Activated CD8-positive, alpha-beta memory T cell treated with anti-CD3 and anti-CD28 coated beads, Interleukin-2, amount 50 U/mL, for 4 hours (primary cell): ENCODE measurements at regions not wholly inside any gene's neighbourhood (a gene's known extent, or its start where the extent isn't known, plus 50 kb on each side); places are given as distances from the start of the nearest gene placed in this dataset.
"Not testable (repeated sequence)": the region's sequence is repeated elsewhere in the genome, so short reads cannot be mapped to it uniquely, and the experiment has no call there.

Experiments
- DNase-seq: peaks from one replicate; pipeline ENCODE4 v3.0.0-alpha.2; 2020

DNA sequence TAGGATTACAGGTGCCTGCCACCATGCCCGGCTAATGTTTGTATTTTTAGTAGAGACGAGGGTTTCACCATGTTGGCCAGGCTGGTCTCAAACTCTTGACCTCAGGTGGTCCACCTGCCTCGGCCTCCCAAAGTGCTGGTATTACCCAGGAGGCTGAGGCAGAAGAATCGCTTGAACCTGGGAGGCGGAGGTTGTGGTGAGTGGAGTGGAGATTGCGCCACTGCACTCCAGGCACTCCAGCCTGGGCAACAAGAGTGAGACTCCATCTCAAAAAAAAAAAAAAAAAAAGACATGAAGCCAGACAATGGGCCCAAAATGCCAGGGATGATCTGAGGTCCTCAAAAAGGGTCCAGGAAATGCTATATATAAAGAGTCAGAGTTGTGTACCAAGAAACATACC lies 392.9 kb downstream of the SEC14L1 start:
- not testable (repeated sequence) for DNase-seq

GRCh38 chr17:77534137-77534536 lies 393.4 kb downstream of the SEC14L1 start:
- DNase-seq, result no peak

DNA sequence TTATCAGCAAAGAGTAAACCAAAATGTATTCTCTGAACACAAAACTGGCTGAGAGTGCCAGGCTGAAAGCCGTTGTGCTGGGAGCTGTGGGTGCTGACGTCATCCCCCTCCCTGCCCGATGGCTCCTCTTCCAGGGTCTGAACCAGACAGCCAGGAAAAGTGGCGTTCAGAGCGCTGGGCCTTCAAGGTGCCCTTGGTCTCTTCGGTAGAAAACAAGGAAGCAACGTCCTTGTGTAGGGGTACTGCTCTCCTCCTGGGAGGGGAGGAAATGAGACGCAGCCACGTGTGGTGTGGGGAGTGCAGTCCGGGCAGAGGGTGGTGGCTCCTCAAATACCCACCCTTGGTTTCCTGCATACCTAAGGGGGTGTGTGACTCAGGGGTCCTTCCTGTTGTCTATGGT lies 394.7 kb downstream of the SEC14L1 start:
- DNase-seq, result no peak

- no peak for DNase-seq
These were observed 395.1 kb downstream of the SEC14L1 start for GRCh38 chr17:77535892-77536291.

DNA sequence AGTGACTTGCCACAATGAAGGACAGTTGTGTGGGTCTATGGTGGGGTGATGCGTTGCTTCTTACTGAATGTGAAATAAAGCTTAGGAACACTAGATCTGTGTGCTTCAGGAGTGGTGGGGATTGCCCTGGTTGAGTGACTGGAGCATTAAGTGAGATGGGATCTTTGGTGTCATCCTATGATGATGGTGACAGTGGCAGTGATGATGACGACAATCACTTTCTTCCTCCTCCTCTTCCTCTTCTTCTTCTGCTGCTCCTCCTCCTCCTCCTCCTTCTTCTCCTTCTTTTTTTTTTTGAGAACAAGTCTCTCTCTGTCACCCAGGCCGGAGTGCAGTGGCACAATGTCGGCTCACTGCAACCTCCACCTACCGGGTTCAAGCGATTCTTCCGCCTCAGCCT lies 396.8 kb downstream of the SEC14L1 start:
- no peak for DNase-seq

- DNase-seq, result no peak
These were observed 399.8 kb downstream of the SEC14L1 start for GRCh38 chr17:77540531-77540930.

- no peak for DNase-seq
These were observed 400.2 kb downstream of the SEC14L1 start for GRCh38 chr17:77540975-77541374.

GRCh38 chr17:77542011-77542410 lies 401.2 kb downstream of the SEC14L1 start:
- DNase-seq, result no peak

GRCh38 chr17:77542551-77543490 lies 402.1 kb downstream of the SEC14L1 start:
- peak; percentile 56 for DNase-seq

DNA sequence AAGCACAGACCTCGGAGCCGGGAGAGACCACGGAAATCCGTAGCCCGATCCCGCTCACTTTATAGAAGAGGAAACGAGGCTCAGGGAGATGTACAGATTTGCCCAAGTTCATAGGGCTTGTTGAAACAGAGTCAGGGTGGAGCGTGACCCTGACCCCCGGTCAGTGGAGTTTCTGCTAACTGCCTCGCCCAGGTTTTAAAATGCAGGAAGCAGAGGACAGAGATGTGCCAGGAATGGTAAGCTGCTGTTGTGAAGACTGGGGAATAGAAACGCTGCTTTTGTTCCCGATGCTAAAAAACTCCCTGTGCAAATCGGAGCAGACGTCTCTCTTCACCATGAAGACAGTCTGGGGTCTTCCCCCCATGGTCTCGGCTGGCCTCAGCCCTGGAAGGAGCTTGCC lies 403.0 kb downstream of the SEC14L1 start:
- DNase-seq, result no peak

DNA sequence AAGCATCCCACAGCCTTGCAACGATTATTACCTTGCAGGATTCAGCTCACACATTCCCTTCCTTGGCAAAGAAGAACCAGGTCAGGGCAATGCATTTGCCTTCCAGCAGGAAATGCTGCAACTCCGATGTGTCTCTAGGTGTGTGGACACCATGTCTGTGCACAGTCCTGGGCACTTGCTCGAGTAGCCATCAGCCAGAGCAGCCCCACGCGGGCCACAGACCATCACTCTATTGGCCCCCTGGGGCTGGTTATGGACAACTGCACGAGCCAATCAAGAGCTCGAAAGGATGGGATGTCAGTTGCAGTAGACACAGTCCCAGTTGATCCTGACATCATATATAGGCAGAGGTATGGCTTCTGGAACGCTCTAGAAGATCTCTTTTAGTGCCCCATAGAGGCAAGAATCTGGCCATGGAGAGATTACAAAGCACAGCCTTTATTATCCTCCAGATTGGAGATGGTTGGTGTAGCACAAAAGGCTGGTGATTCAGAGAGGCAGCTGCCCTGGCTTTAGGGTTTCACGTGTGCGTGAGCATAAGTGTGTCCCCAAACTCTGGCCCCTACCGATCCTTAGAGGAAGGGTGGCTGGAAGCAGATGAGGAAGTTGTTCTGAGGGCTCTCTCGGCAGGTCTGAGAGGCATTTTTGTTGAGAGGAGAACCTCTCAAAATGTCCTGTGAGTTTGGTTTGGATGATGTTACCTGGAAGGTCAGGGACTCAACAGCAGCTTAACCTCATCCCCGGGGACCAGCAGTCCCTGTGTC lies 403.8 kb downstream of the SEC14L1 start:
- DNase-seq, result no peak

DNA sequence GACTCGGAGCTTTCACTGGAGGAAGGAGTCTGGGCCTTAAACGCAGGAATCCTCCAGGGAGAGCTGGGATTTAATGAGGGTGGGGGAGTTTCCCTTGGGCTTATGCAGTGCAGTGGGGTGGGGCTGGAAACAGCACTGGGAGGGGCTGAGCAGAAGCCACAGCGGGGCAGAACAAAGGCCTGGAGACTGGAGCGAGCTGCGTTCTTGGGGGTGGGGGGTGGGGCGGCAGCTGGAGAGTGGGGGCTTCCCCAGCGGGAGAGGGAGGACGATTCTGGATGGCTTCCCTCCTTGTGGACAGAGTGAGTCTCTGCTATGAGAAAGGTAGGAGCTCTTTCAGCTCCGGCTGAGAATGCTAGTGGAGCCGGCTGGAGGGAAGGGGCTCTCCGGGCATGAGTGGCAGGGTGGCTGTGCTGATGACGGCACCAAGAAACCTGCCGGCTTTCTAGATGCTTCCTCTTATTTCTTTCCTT lies 406.0 kb downstream of the SEC14L1 start:
- DNase-seq, result no peak

DNA sequence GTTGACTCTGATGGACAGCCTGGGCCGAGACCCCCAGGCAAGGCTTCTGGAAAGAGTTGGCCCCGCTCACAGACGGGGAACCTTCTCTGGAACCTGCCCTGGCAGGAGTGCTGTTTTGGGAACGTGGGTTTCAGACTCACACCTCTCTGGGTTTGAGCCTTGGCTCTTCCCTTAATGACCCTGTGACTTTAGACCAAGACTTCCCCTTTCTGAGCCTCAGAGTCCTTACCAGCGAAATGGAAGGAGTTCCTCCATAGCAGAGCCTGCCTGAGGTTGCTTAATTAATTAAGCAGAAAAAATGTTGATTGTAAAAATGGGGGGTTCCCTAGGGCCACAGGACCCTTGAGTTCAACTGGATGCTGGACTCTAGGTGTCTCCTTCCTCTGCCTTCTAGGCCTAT lies 408.2 kb downstream of the SEC14L1 start:
- no peak for DNase-seq

DNA sequence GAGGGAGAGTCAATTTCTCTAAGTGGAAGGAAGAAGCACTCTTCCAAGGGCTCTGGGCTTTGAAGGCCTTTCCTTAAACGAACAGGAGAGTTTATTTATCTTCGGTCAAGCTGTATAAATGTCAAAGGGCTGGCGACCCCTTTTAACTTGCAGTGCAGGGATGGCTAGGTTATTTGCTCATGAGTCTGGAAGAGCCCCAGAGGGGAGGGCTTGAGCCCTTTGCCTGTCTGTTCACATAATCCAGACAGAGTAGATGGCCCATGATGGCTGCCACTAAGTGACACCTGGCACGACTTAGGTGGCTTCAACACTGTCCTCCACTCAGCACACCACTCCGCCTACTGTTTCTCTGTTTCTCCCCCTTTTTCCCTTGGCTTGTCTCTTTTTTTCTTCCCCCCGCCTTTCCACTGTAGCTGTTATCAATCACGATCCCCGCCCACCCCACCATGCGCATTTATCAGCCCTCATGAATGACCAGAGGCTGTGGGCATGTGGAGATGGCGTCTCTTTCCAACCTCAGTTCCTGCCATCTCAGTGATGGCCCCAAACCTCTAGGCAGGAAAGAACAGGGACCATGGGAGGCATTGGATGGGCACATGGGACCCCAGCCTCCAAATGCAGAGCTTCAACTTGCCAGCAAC lies 408.7 kb upstream of the TNRC6C start:
- DNase-seq, result no peak

DNA sequence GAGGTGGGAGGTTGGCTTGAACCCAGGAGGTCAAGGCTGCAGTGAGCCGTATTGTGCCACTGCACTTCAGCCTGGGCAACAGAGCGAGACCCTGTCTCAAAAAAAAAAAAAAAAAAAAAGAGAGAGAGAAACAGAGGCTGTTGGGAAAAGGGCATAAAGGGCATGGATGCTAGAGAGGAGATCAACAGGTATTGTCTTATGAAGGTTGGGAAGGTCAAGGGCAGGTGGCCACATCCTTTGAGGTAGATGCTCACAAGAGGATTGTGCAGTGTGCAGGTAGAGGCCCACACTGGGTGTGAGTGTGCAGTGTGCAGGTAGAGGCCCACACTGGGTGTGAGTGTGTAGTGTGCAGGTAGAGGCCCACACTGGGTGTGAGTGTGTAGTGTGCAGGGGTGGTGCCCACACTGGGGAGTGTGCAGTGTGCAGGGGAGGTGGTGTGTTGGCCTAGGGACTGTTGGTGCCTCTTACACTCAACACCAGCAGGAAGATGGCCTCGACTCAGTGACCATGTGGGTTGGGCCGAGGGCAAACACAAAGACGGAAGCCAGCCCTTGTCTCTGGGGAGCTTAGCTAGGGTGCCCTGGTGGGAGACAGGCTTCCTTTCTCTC lies 404.9 kb upstream of the TNRC6C start:
- no peak for DNase-seq

DNA sequence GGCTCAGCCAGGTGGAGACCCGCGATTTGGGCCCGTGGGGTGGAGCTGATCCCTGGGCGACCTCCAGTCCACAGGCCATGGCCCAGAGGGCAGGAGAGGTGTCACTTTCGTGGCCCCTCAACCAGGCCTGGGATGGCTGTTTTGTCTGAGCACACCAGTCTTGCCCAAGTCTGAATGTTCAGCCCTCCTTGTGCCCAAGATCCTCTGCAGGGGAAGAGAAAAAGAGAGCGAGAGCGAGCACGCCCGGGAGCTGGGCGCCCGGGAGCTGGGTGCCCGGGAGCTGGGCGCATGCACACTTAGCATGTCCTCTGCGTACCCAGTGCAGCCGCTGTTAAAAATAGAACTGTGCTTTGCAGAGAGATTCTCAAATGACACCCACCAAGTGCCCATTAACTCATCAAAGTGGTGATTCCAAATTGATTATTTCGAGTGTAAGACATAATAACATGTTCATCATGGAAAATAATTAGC lies 403.3 kb upstream of the TNRC6C start:
- no peak for DNase-seq

DNA sequence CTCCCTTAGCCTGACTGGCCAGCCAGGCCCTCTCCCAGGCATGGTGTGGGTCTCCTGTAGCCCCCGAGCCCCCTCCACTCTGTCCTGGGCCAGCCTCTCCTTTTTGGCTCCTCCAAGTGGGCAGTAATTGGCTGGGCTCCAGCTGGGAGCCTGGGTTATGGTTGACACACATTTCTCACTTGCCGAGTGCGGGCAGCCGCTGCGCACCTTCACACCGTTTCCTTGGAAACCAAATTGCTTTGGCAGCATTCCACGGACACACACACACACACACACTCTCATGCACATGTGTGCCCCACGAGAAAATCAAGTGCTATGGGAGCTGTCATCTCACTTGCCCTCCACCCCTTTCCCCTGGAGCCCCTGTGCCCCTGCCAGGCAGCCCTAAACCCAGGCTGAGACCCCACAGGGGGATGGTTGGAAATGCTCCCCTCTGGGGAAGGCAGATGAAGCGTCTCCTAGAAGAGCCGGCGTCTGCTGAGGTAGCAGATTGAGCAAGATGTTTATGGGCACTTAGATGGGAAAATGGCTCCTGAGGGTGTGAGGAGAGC lies 402.7 kb upstream of the TNRC6C start:
- no peak for DNase-seq

- DNase-seq, result no peak
These were observed 402.0 kb upstream of the TNRC6C start for GRCh38 chr17:77556383-77557061.

GRCh38 chr17:77558846-77559626 lies 399.5 kb upstream of the TNRC6C start:
- DNase-seq, result no peak

DNA sequence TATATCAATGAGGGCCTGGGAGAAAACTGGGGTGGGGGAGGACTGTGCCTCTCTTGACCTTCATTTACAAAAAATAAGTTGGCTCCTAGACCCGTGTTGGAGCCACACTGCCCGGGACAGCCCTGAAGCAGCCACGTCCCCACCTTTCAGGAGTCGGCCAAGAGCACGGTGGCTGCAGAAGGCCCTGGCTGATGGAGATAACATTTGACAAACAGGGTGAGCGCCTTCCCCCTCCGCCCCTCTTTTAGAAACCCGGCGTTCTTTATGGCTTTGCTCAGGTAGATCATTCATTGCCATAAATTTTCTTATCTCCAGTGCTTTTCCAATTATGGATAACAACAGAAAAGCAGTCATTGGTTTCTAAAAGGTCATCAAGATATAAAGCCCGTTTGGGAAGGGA lies 398.1 kb upstream of the TNRC6C start:
- DNase-seq, result no peak

GRCh38 chr17:77560841-77561240 lies 397.7 kb upstream of the TNRC6C start:
- no peak for DNase-seq
